HG03175 (cell line): ENCODE measurements at regions not wholly inside any gene's neighbourhood (a gene's known extent, or its start where the extent isn't known, plus 50 kb on each side); places are given as distances from the start of the nearest gene placed in this dataset.
A peak's percentile ranks its signal among the peaks of the same experiment; 100 is the strongest.
"Not testable (repeated sequence)": the region's sequence is repeated elsewhere in the genome, so short reads cannot be mapped to it uniquely, and the experiment has no call there.

Experiments used
- ATAC-seq: cut with Tn5 transposase; IDR thresholded peaks from one replicate; pipeline ENCODE4 v1.9.1; 2021; ENCODE audit warnings: mild to moderate bottlenecking, moderate library complexity; ENCODE audit not compliant: unreplicated experiment

- ATAC-seq: no peak
These were observed 98.5 kb upstream of the MBIP start for GRCh38 chr14:36418937-36419336.

GRCh38 chr14:36411951-36412350, 91.5 kb upstream of the MBIP start:
- not testable (repeated sequence) for ATAC-seq

- ATAC-seq: no peak
These were observed 88.0 kb upstream of the MBIP start for GRCh38 chr14:36408388-36408787.

GRCh38 chr14:36405589-36406274, 85.3 kb upstream of the MBIP start:
- ATAC-seq: no peak

GRCh38 chr14:36402867-36403266, 82.4 kb upstream of the MBIP start:
- ATAC-seq: no peak

GRCh38 chr14:36398463-36399291, 78.2 kb upstream of the MBIP start:
- ATAC-seq: no peak

GRCh38 chr14:36397357-36397756, 76.9 kb upstream of the MBIP start:
- ATAC-seq: no peak

GRCh38 chr14:36396798-36397197, 76.4 kb upstream of the MBIP start:
- no peak for ATAC-seq

GRCh38 chr14:36394593-36394992, 74.2 kb upstream of the MBIP start:
- no peak for ATAC-seq

GRCh38 chr14:36390718-36391117, 70.3 kb upstream of the MBIP start:
- ATAC-seq: no peak

GRCh38 chr14:36383767-36384431, 63.5 kb upstream of the MBIP start:
- no peak for ATAC-seq

- ATAC-seq: peak; percentile 84
These were observed 53.7 kb upstream of the MBIP start for GRCh38 chr14:36373982-36374673.
